Lung microvascular endothelial cell (primary cell): ENCODE measurements at regions not wholly inside any gene's neighbourhood (a gene's known extent, or its start where the extent isn't known, plus 50 kb on each side); places are given as distances from the start of the nearest gene placed in this dataset.

Experiments
- DNase-seq, 2 donors: peaks; one replicate each; pipeline versions ENCODE4 v3.0.0 to v3.0.0-alpha.2; 2010; ENCODE audit warnings: low read depth in 2 of 2

- no peak for DNase-seq
Observed at GRCh38 chr18:41630232-41630886, 324.7 kb upstream of the PIK3C3 start.

GRCh38 chr18:41624460-41624859 lies 330.6 kb upstream of the PIK3C3 start:
- DNase-seq = no peak

GRCh38 chr18:41621177-41621576 lies 333.9 kb upstream of the PIK3C3 start:
- no peak for DNase-seq

GRCh38 chr18:41618147-41618546 lies 336.9 kb upstream of the PIK3C3 start:
- no peak for DNase-seq

GRCh38 chr18:41617647-41618046 lies 337.4 kb upstream of the PIK3C3 start:
- no peak for DNase-seq

GRCh38 chr18:41613003-41613609 lies 341.9 kb upstream of the PIK3C3 start:
- DNase-seq = no peak

- no peak for DNase-seq
Observed at GRCh38 chr18:41604964-41605363, 350.1 kb upstream of the PIK3C3 start.

GRCh38 chr18:41602034-41602433 lies 353.0 kb upstream of the PIK3C3 start:
- no peak for DNase-seq

- DNase-seq = no peak
Observed at GRCh38 chr18:41600693-41601391, 354.2 kb upstream of the PIK3C3 start.

GRCh38 chr18:41599466-41599865 lies 355.6 kb upstream of the PIK3C3 start:
- DNase-seq = no peak

- DNase-seq = no peak
Observed at GRCh38 chr18:41594582-41594981, 360.5 kb upstream of the PIK3C3 start.

GRCh38 chr18:41593171-41593675 lies 361.8 kb upstream of the PIK3C3 start:
- no peak for DNase-seq

- no peak for DNase-seq
Observed at GRCh38 chr18:41587976-41588375, 367.1 kb upstream of the PIK3C3 start.

GRCh38 chr18:41585512-41585911 lies 369.5 kb upstream of the PIK3C3 start:
- DNase-seq = no peak

GRCh38 chr18:41579185-41579584 lies 375.8 kb upstream of the PIK3C3 start:
- no peak for DNase-seq

- no peak for DNase-seq
Observed at GRCh38 chr18:41577529-41577928, 377.5 kb upstream of the PIK3C3 start.

GRCh38 chr18:41576643-41577042 lies 378.4 kb upstream of the PIK3C3 start:
- DNase-seq = no peak

- no peak for DNase-seq
Observed at GRCh38 chr18:41569867-41570266, 385.2 kb upstream of the PIK3C3 start.

GRCh38 chr18:41561961-41562360 lies 393.1 kb upstream of the PIK3C3 start:
- no peak for DNase-seq

- DNase-seq = no peak
Observed at GRCh38 chr18:41558715-41559114, 396.3 kb upstream of the PIK3C3 start.

- DNase-seq = no peak
Observed at GRCh38 chr18:41553716-41554115, 401.3 kb upstream of the PIK3C3 start.

- DNase-seq = no peak
Observed at GRCh38 chr18:41548521-41549260, 406.3 kb upstream of the PIK3C3 start.
